Adrenal gland (tissue), 5 donors: ENCODE measurements at regions not wholly inside any gene's neighbourhood (a gene's known extent, or its start where the extent isn't known, plus 50 kb on each side); places are given as distances from the start of the nearest gene placed in this dataset.

ENCODE experiments used
- CTCF ChIP-seq, 6 experiments: fragments of 450-650 bp in 4 of 6; fragments of 200-600 bp in 2 of 6; sonication (generic) in 1 of 6; IDR thresholded peaks; 1 replicate in 5 of 6; 2 replicates in 1 of 6; pipeline versions ENCODE4 v1.5.1 to v1.8.0; 2016 to 2021; ENCODE audit warnings: antibody characterized with exemption in 6 of 6, mild to moderate bottlenecking in 2 of 6, moderate library complexity in 1 of 6
- POLR2A ChIP-seq, 2 donors: fragments of 450-650 bp; IDR thresholded peaks; one replicate each; pipeline ENCODE4 v1.6.1; 2017; ENCODE audit warnings: antibody characterized with exemption in 2 of 2, mild to moderate bottlenecking in 2 of 2, moderate library complexity in 1 of 2
- donor health status: DM: no; HTN: no; CAD: no.

DNA sequence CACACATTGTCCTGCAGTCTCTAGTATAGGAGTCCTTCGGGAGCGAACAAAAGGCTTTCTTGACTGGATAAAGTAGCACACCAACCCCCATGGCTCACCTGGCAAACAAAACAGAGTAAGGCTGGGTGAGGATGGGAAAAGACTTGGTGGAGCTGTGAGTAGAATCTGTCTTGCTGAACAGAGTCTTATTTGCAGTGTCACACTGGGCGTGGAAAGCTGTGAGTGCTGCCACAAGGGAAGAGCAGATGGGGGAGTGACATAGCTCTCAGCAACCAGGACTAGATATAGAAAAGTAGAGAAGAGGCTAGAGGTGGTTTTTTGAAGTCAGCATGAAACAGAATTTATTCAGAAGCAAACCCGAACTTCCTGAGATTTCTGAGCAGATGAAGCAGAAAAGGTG lies 137.2 kb upstream of the ESX1 start:
- TF ChIP-seq POLR2A (IDR thresholded peaks at IDR 0.05), result no peak
- no peak for TF ChIP-seq CTCF (IDR thresholded peaks at IDR 0.05)
